Prostate gland (tissue), 2 donors: ENCODE measurements at regions not wholly inside any gene's neighbourhood (a gene's known extent, or its start where the extent isn't known, plus 50 kb on each side); places are given as distances from the start of the nearest gene placed in this dataset.

Experiments
- POLR2A ChIP-seq: fragments of 450-650 bp; IDR thresholded peaks from one replicate; pipeline ENCODE4 v1.6.1; 2016; ENCODE audit warnings: antibody characterized with exemption, mild to moderate bottlenecking
- POLR2AphosphoS5 ChIP-seq: sonication (generic); formaldehyde crosslinking; IDR thresholded peaks from one replicate; pipeline ENCODE4 v1.6.1; 2017; ENCODE audit warnings: antibody characterized with exemption
- TF ChIP-seq, protein P1 (sequence below), 4 experiments: fragments of 200-600 bp in 2 of 4; fragments of 450-650 bp in 2 of 4; sonication (generic) in 2 of 4; IDR thresholded peaks; 1 replicate in 3 of 4; 2 replicates in 1 of 4; pipeline ENCODE4 v1.5.1; 2016 to 2019; ENCODE audit warnings: antibody characterized with exemption in 4 of 4, mild to moderate bottlenecking in 2 of 4, moderate library complexity in 2 of 4

GRCh38 chr6:40936818-40937251 lies 102.2 kb downstream of the UNC5CL start:
- TF ChIP-seq, protein P1, sequence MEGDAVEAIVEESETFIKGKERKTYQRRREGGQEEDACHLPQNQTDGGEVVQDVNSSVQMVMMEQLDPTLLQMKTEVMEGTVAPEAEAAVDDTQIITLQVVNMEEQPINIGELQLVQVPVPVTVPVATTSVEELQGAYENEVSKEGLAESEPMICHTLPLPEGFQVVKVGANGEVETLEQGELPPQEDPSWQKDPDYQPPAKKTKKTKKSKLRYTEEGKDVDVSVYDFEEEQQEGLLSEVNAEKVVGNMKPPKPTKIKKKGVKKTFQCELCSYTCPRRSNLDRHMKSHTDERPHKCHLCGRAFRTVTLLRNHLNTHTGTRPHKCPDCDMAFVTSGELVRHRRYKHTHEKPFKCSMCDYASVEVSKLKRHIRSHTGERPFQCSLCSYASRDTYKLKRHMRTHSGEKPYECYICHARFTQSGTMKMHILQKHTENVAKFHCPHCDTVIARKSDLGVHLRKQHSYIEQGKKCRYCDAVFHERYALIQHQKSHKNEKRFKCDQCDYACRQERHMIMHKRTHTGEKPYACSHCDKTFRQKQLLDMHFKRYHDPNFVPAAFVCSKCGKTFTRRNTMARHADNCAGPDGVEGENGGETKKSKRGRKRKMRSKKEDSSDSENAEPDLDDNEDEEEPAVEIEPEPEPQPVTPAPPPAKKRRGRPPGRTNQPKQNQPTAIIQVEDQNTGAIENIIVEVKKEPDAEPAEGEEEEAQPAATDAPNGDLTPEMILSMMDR (IDR thresholded peaks at IDR 0.05) = no peak
- TF ChIP-seq POLR2A = no peak
- no peak for TF ChIP-seq POLR2AphosphoS5
